GM12875 (cell line): ENCODE measurements at regions not wholly inside any gene's neighbourhood (a gene's known extent, or its start where the extent isn't known, plus 50 kb on each side); places are given as distances from the start of the nearest gene placed in this dataset.

ENCODE experiments used
- H3K4me3 ChIP-seq: one replicate; pipeline ENCODE4 v1.5.1; 2011; ENCODE audit warnings: low read depth, low read length, control low read depth
- TF ChIP-seq, protein P1 (sequence below): IDR thresholded peaks from 2 replicates; pipeline ENCODE4 v1.5.1; 2011; ENCODE audit warnings: low read depth, mild to moderate bottlenecking, control low read depth, inconsistent platforms, low read length, moderate library complexity, borderline replicate concordance; ENCODE audit not compliant: insufficient read depth

DNA sequence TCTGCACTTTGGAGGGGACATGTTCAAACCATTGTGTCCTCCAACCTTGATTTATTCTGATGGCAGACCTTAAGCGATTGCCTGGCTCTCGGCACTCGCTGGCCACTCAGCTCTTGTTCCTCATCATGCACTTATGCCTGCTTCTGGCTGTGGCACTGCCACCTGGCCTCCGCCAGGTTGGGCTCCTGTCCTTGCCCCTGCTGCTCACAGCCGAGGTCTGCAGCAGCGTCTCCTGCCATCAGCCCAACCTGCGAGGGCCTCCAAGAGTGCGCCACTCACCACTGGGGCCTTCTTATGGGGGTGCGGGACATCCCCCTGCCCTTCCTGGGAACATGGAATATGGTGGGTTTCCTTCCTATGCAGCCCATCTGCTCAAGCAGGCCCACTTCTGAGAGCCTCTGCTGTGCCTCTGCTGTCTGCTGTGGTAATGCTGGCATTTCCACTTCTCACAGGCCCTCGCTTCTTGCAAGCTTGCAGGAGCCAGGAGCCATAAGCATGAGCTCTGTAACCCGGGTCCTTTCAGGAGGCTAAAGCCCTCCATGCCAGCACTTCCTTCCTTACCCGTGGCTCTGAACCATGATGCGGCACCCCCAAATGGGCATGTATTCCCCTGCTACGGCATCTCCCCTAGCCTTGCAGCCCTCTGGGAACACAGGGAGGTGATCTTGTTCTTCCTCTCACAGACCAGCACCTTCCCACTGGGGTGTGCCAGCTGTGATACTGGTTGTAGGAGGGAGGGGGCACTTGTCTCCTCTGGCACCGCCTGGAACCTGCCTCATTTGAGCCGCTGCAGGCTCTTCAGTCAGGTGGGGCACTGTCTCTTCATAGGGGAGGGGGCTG is 58.6 kb upstream of the HS6ST1 start:
- TF ChIP-seq, protein P1, sequence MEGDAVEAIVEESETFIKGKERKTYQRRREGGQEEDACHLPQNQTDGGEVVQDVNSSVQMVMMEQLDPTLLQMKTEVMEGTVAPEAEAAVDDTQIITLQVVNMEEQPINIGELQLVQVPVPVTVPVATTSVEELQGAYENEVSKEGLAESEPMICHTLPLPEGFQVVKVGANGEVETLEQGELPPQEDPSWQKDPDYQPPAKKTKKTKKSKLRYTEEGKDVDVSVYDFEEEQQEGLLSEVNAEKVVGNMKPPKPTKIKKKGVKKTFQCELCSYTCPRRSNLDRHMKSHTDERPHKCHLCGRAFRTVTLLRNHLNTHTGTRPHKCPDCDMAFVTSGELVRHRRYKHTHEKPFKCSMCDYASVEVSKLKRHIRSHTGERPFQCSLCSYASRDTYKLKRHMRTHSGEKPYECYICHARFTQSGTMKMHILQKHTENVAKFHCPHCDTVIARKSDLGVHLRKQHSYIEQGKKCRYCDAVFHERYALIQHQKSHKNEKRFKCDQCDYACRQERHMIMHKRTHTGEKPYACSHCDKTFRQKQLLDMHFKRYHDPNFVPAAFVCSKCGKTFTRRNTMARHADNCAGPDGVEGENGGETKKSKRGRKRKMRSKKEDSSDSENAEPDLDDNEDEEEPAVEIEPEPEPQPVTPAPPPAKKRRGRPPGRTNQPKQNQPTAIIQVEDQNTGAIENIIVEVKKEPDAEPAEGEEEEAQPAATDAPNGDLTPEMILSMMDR, result no peak
- H3K4me3 ChIP-seq, result no peak overlapping the region

DNA sequence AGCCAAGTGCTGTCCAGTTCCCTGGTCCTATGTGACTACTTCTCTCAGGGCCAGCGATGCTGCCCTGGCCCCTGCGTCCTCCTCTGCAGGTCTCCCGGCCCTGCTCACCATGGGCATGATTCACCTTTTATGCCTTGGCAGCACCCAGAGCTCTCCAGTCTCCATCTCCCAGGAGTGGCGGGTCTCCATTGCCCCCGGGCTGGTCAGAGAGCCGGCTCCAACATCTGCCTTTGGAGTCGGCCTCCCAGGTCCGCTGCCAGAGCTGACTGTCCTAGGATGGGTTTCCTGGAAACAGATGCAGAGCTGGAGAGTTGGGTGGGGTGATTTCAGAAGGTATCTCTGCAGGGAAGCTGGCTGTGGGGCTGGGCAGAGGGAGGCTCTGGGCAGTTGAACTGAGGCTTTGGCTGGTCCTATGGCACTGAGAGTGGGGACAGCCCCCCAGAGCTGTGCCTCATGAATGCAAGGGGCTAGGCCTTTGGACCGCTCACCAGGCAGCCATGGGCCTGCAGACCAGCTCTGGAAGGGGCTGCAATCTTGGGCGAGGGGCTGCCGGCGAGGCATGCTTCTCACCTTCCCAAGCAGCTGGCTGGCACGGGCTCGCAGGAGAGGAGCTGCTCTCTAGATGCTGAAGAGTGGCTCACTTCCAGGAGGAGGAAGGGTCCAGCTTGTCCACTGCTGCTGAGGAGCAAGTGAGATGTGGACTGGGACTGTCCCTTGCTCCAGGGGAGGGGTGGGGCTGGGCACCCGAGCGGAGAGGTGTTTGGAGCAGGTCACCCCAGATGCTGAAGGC is 59.8 kb upstream of the HS6ST1 start:
- TF ChIP-seq, protein P1, result no peak
- H3K4me3 ChIP-seq, result no peak overlapping the region

DNA sequence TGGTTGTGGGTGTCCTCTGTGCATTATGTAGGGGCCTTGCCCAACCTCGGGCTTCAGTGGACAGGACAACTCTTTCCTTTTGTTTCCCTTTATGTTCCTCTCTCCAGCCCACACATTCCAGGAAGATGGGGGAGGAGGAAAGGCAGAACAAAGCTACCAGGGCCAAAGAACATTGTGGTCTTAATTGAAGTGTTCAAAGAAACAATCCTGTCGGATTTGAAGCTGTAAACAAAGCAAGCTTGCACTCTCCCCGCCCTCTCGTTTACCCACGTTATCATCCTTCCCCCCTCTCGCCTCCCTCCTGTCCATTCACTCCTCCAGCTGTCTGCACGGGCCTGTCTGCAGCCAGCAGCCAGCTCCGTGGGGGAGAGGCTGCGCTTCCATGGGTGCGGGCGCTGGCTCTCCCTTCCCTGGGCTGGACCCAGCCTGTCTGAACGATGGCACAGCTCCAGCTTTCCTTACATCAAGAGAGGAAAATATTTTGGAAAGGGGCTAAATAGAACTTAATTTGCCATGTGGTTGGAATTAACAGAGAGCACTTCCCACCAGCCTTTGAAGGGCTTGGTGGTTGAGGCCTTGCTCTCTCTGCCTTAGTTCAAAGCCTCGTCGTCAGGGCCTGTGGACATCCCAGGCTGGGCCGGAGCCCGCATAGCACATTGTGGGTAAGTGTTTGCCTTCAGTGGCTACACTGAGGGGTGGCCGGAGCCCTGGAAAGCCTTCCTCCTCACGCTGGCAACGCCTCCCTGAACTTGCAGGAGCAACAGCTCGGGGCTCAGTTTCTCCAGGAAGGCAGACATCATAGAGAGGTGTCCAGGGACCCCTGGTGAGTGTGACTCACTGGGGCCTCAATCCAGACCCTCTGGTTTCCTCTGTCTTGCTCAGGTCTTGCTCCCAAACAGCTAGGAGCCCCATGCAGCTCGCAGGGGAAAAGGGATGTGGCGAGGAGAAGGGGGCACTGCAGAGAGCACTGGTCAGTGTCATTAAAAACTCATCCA is 60.6 kb upstream of the HS6ST1 start:
- TF ChIP-seq, protein P1, result no peak
- no peak overlapping the region for H3K4me3 ChIP-seq

DNA sequence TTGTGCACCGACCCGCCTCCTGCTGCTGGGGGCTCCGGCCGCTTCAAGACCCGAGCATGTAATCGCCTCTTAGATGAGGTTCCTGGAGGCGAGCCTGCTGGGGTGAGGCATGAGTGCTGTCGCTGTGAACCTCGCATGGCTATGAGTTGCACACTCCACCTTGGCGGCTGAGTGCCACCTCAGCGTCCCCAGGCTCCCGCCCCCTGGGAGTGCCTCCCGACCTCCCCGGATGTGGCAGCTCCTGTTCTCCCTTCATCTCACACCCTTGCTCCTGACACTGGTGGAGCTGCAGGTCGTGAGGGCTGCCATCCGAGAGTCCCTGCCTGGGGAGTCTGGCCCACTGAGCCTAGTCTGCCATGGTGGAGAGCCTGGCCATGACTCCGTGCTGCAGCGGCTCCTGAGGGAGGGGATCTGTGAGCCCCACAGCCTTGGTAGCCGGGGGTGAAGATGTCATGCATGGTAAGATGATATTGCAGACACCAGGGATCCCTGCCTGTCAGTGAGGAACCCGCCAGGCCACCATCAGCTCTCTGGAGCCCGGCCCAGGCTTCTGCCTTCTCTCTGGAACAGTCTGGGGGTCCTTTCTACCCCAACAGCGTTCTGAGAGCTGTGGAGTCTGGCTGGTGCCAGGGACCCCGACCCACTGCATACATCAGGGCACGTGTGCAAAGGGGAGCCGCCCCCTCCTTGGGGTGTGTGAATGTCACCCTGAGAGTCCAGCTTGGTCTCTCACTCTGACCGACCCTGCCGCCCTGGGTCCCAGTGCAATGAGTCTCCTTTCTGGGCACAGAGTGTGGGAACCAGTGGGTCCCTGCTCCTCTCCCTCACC is 61.6 kb upstream of the HS6ST1 start:
- TF ChIP-seq, protein P1, result no peak
- H3K4me3 ChIP-seq, result no peak overlapping the region

DNA sequence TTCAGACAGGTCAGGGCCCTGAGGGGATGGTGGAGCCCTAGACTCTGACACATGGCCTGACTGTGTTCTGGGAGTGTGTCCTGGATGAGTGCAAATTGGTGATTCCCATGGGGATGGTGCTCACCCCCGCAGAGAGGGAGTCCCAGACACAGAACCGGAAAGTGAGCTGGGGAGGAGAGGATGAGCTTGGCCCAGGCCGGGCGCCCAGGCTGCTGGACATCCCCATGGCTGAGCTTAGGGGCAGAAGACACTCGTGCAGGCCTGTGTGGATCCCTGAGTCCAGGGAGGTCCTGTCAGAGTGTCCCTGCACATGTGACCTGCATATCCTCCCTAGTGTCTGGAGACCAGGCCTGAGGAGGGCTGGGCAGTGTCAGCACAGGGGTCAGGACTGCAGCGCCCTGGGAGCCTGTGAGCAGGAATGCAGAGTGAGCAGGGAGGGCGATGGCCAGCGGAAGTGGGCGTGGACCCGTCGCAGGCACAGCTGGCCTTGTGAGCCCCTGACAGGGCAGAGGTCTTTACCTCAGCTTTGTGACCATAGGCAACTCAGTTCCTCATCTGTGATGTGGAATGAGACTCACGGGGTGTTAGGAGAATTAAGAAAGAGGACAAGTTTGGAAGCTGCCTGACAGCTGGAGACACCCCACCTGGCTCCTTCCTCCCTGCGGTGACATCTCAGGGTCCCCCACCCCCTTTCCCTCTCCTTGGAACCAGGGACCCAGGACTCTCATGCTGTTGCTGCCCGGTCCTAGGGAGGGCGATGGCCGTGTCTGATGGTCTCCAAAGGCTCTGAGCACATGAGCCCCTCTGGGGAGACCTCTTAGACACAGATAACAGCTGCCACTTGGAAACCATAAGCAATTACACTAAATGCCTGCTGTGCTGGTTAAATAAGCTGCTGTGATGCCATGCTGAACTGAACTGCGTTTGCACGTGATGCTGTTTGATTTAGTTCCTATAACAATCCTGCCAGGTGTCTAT is 62.6 kb upstream of the HS6ST1 start:
- TF ChIP-seq, protein P1, result no peak
- no peak overlapping the region for H3K4me3 ChIP-seq
